Activated naive CD8-positive, alpha-beta T cell (primary cell): ENCODE measurements at regions not wholly inside any gene's neighbourhood (a gene's known extent, or its start where the extent isn't known, plus 50 kb on each side); places are given as distances from the start of the nearest gene placed in this dataset.

Experiments
- H3K27ac Mint-ChIP-seq: one replicate; pipeline ENCODE4 v1.8.0; 2021; ENCODE audit warnings: mixed read lengths
- H3K27me3 Mint-ChIP-seq: one replicate; pipeline ENCODE4 v1.8.0; 2021; ENCODE audit warnings: mixed read lengths
- H3K36me3 Mint-ChIP-seq: one replicate; pipeline ENCODE4 v1.8.0; 2021; ENCODE audit warnings: mixed read lengths
- H3K4me1 Mint-ChIP-seq: one replicate; pipeline ENCODE4 v1.8.0; 2021; ENCODE audit warnings: low read depth, mixed read lengths
- H3K4me3 Mint-ChIP-seq: one replicate; pipeline ENCODE4 v1.8.0; 2021; ENCODE audit warnings: mild to moderate bottlenecking, mixed read lengths
- H3K9me3 Mint-ChIP-seq: one replicate; pipeline ENCODE4 v1.8.0; 2021; ENCODE audit warnings: low read depth, mixed read lengths

GRCh38 chr11:128135451-128135850 is 451.9 kb downstream of the ETS1 start:
- Mint-ChIP-seq H3K27ac (no peak overlapping the region), H3K36me3 (peaks cover 5% of the 10 kb centered on the region), H3K9me3 (peaks cover 5% of the 10 kb centered on the region), H3K4me3 (no peak overlapping the region), H3K4me1 (peaks cover 9% of the 10 kb centered on the region), H3K27me3 (no peaks in the 10 kb centered on the region)

- no peak overlapping the region for H3K27ac Mint-ChIP-seq
- no peaks in the 10 kb centered on the region for H3K36me3 Mint-ChIP-seq
- H3K9me3 Mint-ChIP-seq, result no peaks in the 10 kb centered on the region
Measured at GRCh38 chr11:128133501-128133900, 453.9 kb downstream of the ETS1 start.

GRCh38 chr11:128130052-128130451 is 457.3 kb downstream of the ETS1 start:
- no peaks in the 10 kb centered on the region for H3K9me3 Mint-ChIP-seq
- H3K27ac Mint-ChIP-seq, result no peak overlapping the region
- H3K27me3 Mint-ChIP-seq, result no peaks in the 10 kb centered on the region
- H3K4me1 Mint-ChIP-seq, result no peaks in the 10 kb centered on the region
- H3K4me3 Mint-ChIP-seq, result no peak overlapping the region
- H3K36me3 Mint-ChIP-seq, result no peaks in the 10 kb centered on the region

More at GRCh38 chr11:128133501-128133900, 453.9 kb downstream of the ETS1 start:
- Mint-ChIP-seq H3K4me3 (no peak overlapping the region), H3K4me1 (no peaks in the 10 kb centered on the region), H3K27me3 (no peaks in the 10 kb centered on the region)

- Mint-ChIP-seq H3K27me3 (no peaks in the 10 kb centered on the region), H3K9me3 (no peaks in the 10 kb centered on the region), H3K4me1 (no peaks in the 10 kb centered on the region), H3K36me3 (peaks cover 3% of the 10 kb centered on the region), H3K27ac (no peak overlapping the region), H3K4me3 (no peak overlapping the region)
Measured at GRCh38 chr11:128125723-128126122, 461.6 kb downstream of the ETS1 start.

GRCh38 chr11:128116885-128117284 is 470.5 kb downstream of the ETS1 start:
- no peaks in the 10 kb centered on the region for H3K27me3 Mint-ChIP-seq
- H3K36me3 Mint-ChIP-seq, result peaks cover 3% of the 10 kb centered on the region
- peaks cover 4% of the 10 kb centered on the region for H3K9me3 Mint-ChIP-seq
- H3K4me1 Mint-ChIP-seq, result no peaks in the 10 kb centered on the region
- no peak overlapping the region for H3K27ac Mint-ChIP-seq
- H3K4me3 Mint-ChIP-seq, result no peak overlapping the region

- Mint-ChIP-seq H3K4me3 (no peak overlapping the region), H3K9me3 (peaks cover 5% of the 10 kb centered on the region), H3K27me3 (no peaks in the 10 kb centered on the region), H3K27ac (no peak overlapping the region), H3K4me1 (no peaks in the 10 kb centered on the region), H3K36me3 (peaks cover 3% of the 10 kb centered on the region)
Measured at GRCh38 chr11:128116447-128116846, 470.9 kb downstream of the ETS1 start.

- no peaks in the 10 kb centered on the region for H3K27me3 Mint-ChIP-seq
- H3K36me3 Mint-ChIP-seq, result peaks cover 3% of the 10 kb centered on the region
- H3K4me3 Mint-ChIP-seq, result no peak overlapping the region
- peaks cover 12% of the 10 kb centered on the region for H3K4me1 Mint-ChIP-seq
- H3K27ac Mint-ChIP-seq, result no peak overlapping the region
- H3K9me3 Mint-ChIP-seq, result no peaks in the 10 kb centered on the region
Measured at GRCh38 chr11:128105950-128106349, 481.4 kb downstream of the ETS1 start.

- Mint-ChIP-seq H3K27ac (no peak overlapping the region), H3K4me3 (no peak overlapping the region), H3K4me1 (peaks cover 12% of the 10 kb centered on the region), H3K36me3 (peaks cover 3% of the 10 kb centered on the region), H3K9me3 (no peaks in the 10 kb centered on the region), H3K27me3 (no peaks in the 10 kb centered on the region)
Measured at GRCh38 chr11:128105511-128105910, 481.8 kb downstream of the ETS1 start.

GRCh38 chr11:128103278-128103873 is 484.0 kb downstream of the ETS1 start:
- peaks cover 3% of the 10 kb centered on the region for H3K36me3 Mint-ChIP-seq
- no peaks in the 10 kb centered on the region for H3K27me3 Mint-ChIP-seq
- H3K4me3 Mint-ChIP-seq, result no peak overlapping the region
- no peaks in the 10 kb centered on the region for H3K9me3 Mint-ChIP-seq
- peaks cover 17% of the 10 kb centered on the region for H3K4me1 Mint-ChIP-seq
- H3K27ac Mint-ChIP-seq, result no peak overlapping the region

GRCh38 chr11:128098781-128099180 is 488.6 kb downstream of the ETS1 start:
- Mint-ChIP-seq H3K27ac (peak overlapping the region; percentile 72), H3K36me3 (peaks cover 6% of the 10 kb centered on the region), H3K9me3 (no peaks in the 10 kb centered on the region), H3K27me3 (no peaks in the 10 kb centered on the region), H3K4me3 (no peak overlapping the region), H3K4me1 (peaks cover 16% of the 10 kb centered on the region)

GRCh38 chr11:128095466-128095981 is 491.8 kb downstream of the ETS1 start:
- Mint-ChIP-seq H3K9me3 (no peaks in the 10 kb centered on the region), H3K27ac (peak overlapping the region; percentile 51)

GRCh38 chr11:128093689-128094088 is 493.7 kb downstream of the ETS1 start:
- no peak overlapping the region for H3K4me3 Mint-ChIP-seq
- no peaks in the 10 kb centered on the region for H3K27me3 Mint-ChIP-seq
- peaks cover 6% of the 10 kb centered on the region for H3K4me1 Mint-ChIP-seq
- H3K36me3 Mint-ChIP-seq, result peaks cover 14% of the 10 kb centered on the region
- H3K9me3 Mint-ChIP-seq, result peaks cover 5% of the 10 kb centered on the region
- no peak overlapping the region for H3K27ac Mint-ChIP-seq

More at GRCh38 chr11:128095466-128095981, 491.8 kb downstream of the ETS1 start:
- no peak overlapping the region for H3K4me3 Mint-ChIP-seq
- H3K4me1 Mint-ChIP-seq, result peaks cover 15% of the 10 kb centered on the region
- H3K27me3 Mint-ChIP-seq, result no peaks in the 10 kb centered on the region
- peaks cover 7% of the 10 kb centered on the region for H3K36me3 Mint-ChIP-seq

GRCh38 chr11:128089962-128090361 is 497.4 kb downstream of the ETS1 start:
- Mint-ChIP-seq H3K4me1 (peaks cover 20% of the 10 kb centered on the region), H3K36me3 (peaks cover 12% of the 10 kb centered on the region), H3K9me3 (peaks cover 5% of the 10 kb centered on the region), H3K27ac (no peak overlapping the region), H3K27me3 (no peaks in the 10 kb centered on the region), H3K4me3 (no peak overlapping the region)

GRCh38 chr11:128086794-128087193 is 500.6 kb downstream of the ETS1 start:
- H3K27me3 Mint-ChIP-seq, result no peaks in the 10 kb centered on the region
- peaks cover 41% of the 10 kb centered on the region for H3K4me1 Mint-ChIP-seq
- H3K27ac Mint-ChIP-seq, result peak overlapping the region; percentile 36
- peak overlapping the region; percentile 46 for H3K4me3 Mint-ChIP-seq
- H3K9me3 Mint-ChIP-seq, result peaks cover 5% of the 10 kb centered on the region
- H3K36me3 Mint-ChIP-seq, result peaks cover 6% of the 10 kb centered on the region

- H3K27ac Mint-ChIP-seq, result peak overlapping the region; percentile 28
- H3K9me3 Mint-ChIP-seq, result peaks cover 6% of the 10 kb centered on the region
- peaks cover 45% of the 10 kb centered on the region for H3K4me1 Mint-ChIP-seq
- H3K36me3 Mint-ChIP-seq, result peaks cover 5% of the 10 kb centered on the region
- no peaks in the 10 kb centered on the region for H3K27me3 Mint-ChIP-seq
- H3K4me3 Mint-ChIP-seq, result peak overlapping the region; percentile 57
Measured at GRCh38 chr11:128085276-128085675, 502.1 kb downstream of the ETS1 start.

GRCh38 chr11:128082574-128082973 is 504.8 kb downstream of the ETS1 start:
- no peaks in the 10 kb centered on the region for H3K27me3 Mint-ChIP-seq
- H3K36me3 Mint-ChIP-seq, result peaks cover 3% of the 10 kb centered on the region
- no peak overlapping the region for H3K27ac Mint-ChIP-seq
- peaks cover 7% of the 10 kb centered on the region for H3K9me3 Mint-ChIP-seq
- H3K4me1 Mint-ChIP-seq, result peaks cover 53% of the 10 kb centered on the region
- H3K4me3 Mint-ChIP-seq, result no peak overlapping the region
